ENCODE measurements at regions not wholly inside any gene's neighbourhood (a gene's known extent, or its start where the extent isn't known, plus 50 kb on each side); places are given as distances from the start of the nearest gene placed in this dataset.

GRCh38 chr3:76570436-76571057 lies 469.4 kb upstream of the ROBO2 start:
- DNase-seq (ENCODE audit: low read depth in 1 of 2, low spot score in 1 of 2) = peak in 1 of 2 experiments; percentile 2
- H3K4me3 ChIP-seq (replicated peaks; ENCODE audit: insufficient read depth, low read length) = no peak overlapping the region
- H3K27me3 ChIP-seq (ENCODE audit: insufficient read depth, poor library complexity, severe bottlenecking) = no peaks in the 10 kb centered on the region
- H3K27ac ChIP-seq (replicated peaks) = no peak overlapping the region
- TF ChIP-seq, protein P1, sequence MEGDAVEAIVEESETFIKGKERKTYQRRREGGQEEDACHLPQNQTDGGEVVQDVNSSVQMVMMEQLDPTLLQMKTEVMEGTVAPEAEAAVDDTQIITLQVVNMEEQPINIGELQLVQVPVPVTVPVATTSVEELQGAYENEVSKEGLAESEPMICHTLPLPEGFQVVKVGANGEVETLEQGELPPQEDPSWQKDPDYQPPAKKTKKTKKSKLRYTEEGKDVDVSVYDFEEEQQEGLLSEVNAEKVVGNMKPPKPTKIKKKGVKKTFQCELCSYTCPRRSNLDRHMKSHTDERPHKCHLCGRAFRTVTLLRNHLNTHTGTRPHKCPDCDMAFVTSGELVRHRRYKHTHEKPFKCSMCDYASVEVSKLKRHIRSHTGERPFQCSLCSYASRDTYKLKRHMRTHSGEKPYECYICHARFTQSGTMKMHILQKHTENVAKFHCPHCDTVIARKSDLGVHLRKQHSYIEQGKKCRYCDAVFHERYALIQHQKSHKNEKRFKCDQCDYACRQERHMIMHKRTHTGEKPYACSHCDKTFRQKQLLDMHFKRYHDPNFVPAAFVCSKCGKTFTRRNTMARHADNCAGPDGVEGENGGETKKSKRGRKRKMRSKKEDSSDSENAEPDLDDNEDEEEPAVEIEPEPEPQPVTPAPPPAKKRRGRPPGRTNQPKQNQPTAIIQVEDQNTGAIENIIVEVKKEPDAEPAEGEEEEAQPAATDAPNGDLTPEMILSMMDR (IDR thresholded peaks at IDR 0.05; ENCODE audit: insufficient read depth, low read length) = peak; percentile 58
- TF ChIP-seq SPI1 (IDR thresholded peaks at IDR 0.05; ENCODE audit: borderline replicate concordance, low read depth) = no peak

- DNase-seq (ENCODE audit: low read depth in 1 of 2, low spot score in 1 of 2) = no peak
- TF ChIP-seq, protein P1 (IDR thresholded peaks at IDR 0.05; ENCODE audit: insufficient read depth, low read length) = no peak
- TF ChIP-seq POLR2AphosphoS5 (IDR thresholded peaks at IDR 0.05; ENCODE audit: low read depth) = no peak
- TF ChIP-seq GABPA (IDR thresholded peaks at IDR 0.05; ENCODE audit: low read depth) = no peak
- no peak for TF ChIP-seq SPI1 (IDR thresholded peaks at IDR 0.05; ENCODE audit: borderline replicate concordance, low read depth)
- TF ChIP-seq REST (IDR thresholded peaks at IDR 0.05; ENCODE audit: insufficient replicate concordance, low read depth) = no peak
- H3K27ac ChIP-seq (replicated peaks) = no peak overlapping the region
- H3K27me3 ChIP-seq (ENCODE audit: insufficient read depth, poor library complexity, severe bottlenecking) = no peaks in the 10 kb centered on the region
- no peak overlapping the region for H3K4me3 ChIP-seq (replicated peaks; ENCODE audit: insufficient read depth, low read length)
Observed at GRCh38 chr3:76576201-76576600, 463.7 kb upstream of the ROBO2 start.

DNA sequence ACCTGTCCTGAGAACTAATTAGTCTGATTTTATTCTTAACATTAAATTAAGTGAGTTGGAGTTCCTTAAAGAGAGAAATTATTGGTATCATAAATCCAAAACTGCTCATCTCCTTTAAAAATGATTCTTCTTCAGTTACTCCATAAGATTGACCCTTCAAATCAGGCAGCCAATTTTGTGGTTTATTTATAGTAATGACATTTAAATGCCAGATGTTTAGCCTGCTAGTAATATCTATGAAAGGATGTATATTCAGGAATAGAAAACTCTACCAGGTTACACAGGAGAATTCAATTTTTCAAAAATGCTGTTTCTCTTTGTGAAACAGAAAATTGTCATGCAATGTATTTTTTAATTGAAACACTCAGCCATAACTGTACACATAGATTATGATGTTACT lies 457.8 kb upstream of the ROBO2 start:
- no peak for TF ChIP-seq POLR2AphosphoS5 (IDR thresholded peaks at IDR 0.05; ENCODE audit: low read depth)
- no peak for TF ChIP-seq SPI1 (IDR thresholded peaks at IDR 0.05; ENCODE audit: borderline replicate concordance, low read depth)
- no peak for TF ChIP-seq GABPA (IDR thresholded peaks at IDR 0.05; ENCODE audit: low read depth)
- TF ChIP-seq, protein P1 (IDR thresholded peaks at IDR 0.05; ENCODE audit: insufficient read depth, low read length) = no peak
- no peak for TF ChIP-seq REST (IDR thresholded peaks at IDR 0.05; ENCODE audit: insufficient replicate concordance, low read depth)
- Histone ChIP-seq H3K27me3 (ENCODE audit: insufficient read depth, poor library complexity, severe bottlenecking) (no peaks in the 10 kb centered on the region), H3K27ac (replicated peaks) (no peak overlapping the region), H3K4me3 (replicated peaks; ENCODE audit: insufficient read depth, low read length) (no peak overlapping the region)
- no peak for DNase-seq (ENCODE audit: low read depth in 1 of 2, low spot score in 1 of 2)

Data from HL-60 (cell line).